Epidermal melanocyte (primary cell): ENCODE measurements at regions not wholly inside any gene's neighbourhood (a gene's known extent, or its start where the extent isn't known, plus 50 kb on each side); places are given as distances from the start of the nearest gene placed in this dataset.

Source experiments
- DNase-seq: peaks from one replicate; pipeline ENCODE4 v3.0.0; 2011; ENCODE audit warnings: low spot score; ENCODE audit not compliant: insufficient read length

- no peak for DNase-seq
Observed at GRCh38 chr3:72345980-72346379, 502.3 kb downstream of the SHQ1 start.

DNA sequence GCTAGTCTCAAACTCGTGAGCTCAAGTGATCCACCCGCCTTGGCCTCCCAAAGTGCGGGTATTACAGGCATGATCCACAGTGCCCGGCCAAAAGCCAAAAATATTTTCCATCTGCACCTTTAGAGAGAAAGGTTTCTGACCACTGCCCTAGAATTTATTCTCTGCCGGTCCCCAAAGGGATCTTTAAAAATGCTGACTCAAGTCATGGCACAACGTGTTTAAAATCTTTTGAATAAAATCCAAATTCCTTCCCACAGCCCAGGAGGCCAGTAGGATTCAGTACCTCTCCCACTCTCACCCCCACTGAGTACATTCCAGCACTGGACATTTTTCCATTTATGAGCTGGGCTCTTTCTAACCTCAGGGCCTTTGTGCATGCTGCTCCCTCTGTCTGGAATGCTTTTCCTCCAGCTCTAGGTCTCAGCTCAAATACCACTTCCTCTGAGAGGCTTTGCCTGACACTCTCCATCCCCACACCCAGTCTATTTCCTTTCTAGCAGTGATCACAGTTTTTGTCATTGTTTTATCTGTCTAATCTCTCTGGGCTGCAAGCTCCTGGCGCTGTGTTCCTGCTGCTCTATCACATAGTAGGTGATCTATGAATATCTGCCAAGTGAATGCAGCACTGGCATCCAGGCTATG is 502.9 kb downstream of the SHQ1 start:
- no peak for DNase-seq

DNA sequence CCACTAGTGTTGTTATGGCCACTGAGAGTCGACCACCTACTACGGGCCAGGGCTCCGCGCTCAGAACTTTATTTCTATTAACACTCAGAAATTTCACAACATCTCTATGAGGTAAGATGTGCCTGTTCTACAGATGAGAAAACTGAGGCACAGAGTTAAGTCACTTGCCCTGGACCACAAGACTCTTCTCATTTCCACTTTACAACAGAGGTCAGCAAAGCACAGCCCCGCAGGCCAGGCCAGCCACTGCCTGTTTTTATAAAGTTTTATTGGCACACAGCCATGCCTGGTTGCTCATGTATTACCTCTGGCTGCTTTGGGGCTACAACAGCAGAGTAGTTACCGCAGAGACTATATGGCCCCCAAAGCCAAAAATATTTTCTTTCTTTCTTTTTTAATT is 503.6 kb downstream of the SHQ1 start:
- DNase-seq = no peak

DNA sequence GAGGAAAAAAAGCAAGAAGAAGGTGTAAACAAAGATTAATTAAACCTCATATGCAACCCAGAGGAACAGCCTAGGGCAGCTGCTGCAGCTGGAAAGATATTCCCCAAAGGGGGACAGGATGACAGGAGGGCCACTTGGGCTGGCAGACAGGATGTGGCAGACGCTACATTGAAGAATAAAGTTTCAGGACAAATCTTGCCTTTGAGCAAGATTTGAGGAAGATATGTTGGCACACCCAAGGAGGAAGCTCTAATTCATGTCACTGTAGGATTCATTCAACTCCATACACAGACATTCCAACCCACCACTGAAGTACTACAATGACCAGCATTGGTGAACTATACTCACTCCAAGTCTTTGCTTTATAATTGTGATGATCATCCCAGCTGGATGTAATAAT is 504.0 kb downstream of the SHQ1 start:
- DNase-seq = no peak

DNA sequence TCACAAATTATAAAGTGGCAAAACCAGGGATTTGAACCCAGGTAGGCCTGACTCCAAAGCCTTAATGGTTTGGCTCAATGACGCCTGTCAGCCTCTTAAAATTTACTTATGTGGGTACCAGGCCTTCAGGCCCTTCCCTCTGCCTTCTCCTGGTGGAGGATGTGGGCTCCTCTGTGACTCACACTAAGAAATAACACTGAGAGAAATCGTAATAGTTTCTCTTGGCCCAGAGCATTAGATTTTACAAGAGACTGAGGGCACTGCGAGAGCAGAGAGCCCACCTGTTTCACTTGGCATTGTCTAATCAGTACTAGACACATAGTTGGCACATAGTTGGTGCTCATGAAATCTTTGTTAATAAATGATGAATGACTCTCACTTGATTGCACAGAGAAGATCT is 505.2 kb downstream of the SHQ1 start:
- DNase-seq = no peak

- no peak for DNase-seq
Observed at GRCh38 chr3:72342450-72342849, 505.8 kb downstream of the SHQ1 start.

DNA sequence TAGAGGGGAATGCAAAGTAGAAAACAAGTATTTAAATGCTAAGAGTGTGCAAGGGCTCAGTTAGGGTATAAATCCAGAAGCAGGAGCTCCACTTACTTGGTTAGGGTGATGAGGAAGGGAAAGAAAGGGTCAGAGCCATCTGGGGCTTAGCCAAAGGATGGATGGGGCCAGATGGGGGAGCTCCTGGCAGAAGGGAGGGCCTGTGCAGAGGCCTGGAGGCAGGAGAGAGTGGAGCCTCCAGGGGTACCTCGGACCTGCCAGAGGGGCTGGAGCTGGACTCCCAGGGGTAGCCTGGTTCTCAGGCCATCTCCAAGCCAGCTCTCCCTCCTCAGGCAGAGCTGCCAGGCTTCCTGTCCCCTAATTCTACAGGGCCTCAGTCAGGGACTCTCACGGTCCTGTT is 506.3 kb downstream of the SHQ1 start:
- no peak for DNase-seq

DNA sequence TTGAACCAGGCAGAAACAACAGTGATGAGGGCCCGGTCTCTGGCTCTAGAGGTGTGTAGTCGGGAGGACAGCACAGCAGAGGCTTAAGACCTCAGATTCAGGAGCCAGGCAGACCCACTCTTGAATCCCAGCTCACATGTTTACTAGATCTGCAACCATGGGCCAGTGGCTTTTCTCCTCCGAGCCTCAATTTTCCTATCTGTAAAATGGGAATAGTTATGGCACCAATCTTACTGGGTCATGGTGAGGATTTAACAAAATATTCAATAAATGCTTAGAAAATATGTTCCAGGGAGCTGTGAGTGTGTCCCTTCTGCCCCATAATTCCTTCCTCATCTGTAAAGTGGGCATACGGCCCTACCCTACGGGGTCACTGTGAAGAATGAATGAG is 506.9 kb downstream of the SHQ1 start:
- no peak for DNase-seq

- DNase-seq = no peak
Observed at GRCh38 chr3:72340476-72341379, 507.5 kb downstream of the SHQ1 start.

DNA sequence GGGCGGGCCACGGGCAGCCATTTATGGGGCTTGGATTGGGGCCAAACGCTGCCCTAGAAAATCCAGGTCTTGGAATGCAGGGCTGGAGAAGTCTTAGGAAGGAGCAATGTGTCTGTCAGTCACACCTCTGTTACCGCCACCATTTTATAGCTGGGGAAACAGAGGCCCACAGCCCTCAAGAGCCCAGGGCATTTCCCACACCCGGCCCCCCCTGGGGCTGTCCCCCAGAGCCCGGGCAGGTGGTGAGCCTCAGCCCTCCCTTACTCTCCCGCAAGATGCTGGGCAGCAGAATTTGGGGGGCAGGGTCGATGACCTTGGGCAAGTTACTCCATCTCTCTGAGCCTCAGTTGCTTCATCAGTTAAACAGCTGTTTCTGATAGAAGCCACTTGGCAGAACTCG is 508.2 kb downstream of the SHQ1 start:
- no peak for DNase-seq

- DNase-seq = no peak
Observed at GRCh38 chr3:72339670-72340030, 508.6 kb downstream of the SHQ1 start.

- no peak for DNase-seq
Observed at GRCh38 chr3:72338942-72339669, 509.1 kb downstream of the SHQ1 start.

- no peak for DNase-seq
Observed at GRCh38 chr3:72338082-72338941, 509.9 kb downstream of the SHQ1 start.

DNA sequence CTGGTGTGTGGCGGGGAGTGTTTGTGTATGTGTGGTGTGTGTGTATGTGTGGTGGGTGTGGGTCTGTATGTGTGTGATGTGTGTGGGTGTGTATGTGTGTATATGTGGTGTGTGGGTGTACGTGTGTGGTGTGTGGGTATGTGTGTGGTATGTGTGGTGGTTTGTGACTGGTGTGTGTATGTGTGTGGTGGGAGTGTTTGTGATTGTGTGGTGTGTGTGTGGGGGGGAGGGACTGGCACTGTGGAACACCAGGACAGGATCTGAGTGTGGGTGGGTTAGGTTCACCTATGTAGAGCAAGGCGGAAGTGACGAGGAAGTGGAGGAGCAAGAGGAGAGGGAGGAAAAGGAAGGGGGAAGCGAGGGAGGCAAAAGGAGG is 510.8 kb downstream of the SHQ1 start:
- DNase-seq = no peak

DNA sequence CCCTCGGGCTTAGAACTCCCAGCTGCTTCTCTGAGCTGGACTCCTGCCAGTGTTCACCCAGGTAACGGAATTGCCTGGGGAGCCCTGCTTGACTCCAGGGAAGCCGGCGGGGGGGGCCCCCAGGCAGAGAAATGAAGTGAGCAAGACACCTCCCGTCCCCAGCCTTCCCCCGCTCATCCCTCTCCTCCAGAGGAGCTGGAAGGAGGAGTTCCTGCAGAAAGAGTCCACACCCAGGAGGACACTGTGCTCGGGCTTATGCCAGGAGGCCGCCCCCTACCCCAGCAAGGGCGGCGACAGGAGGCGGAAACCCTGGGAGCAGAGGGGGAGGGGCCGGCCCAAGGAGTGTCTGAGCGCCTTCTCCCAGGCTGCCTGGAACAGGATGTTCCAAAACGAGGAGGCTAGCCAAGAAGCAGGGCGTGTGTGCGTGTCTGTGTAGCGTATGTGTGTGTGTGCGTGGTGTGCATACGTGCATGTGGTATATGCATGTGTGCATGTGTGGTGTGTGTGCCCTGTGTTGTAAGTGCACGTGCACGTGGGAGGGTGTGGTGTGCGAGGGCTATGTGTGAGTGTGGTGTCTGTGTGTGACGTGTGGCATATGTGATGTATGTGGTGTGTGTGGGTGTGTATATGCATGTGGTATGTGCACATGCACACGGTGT is 511.3 kb downstream of the SHQ1 start:
- DNase-seq = peak; percentile 24

DNA sequence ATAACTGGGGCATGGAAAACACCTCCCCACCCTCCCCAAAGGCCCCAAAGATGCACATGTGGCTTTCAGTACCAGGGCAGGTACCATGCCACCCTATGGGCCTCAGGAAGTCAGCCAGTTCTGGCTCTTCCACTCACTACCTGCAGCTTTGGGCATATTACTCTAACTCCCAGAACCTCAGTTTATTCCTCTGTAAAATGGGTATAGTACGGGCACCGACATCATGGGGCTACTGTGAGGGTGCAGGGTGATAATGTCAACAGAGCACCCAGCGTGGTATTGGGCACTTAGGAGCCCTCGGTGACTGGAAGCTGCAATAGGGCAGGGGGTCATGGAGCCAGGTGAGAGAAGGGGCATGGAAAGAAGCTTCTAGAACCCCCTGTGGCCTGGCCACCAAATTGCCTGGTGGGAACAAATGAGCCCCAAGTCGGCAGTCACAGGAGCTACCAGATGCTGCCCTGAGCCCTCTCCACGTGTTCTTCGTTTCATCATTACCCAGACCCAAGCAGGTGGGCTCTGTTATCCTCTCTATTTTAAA is 512.1 kb downstream of the SHQ1 start:
- DNase-seq = no peak

DNA sequence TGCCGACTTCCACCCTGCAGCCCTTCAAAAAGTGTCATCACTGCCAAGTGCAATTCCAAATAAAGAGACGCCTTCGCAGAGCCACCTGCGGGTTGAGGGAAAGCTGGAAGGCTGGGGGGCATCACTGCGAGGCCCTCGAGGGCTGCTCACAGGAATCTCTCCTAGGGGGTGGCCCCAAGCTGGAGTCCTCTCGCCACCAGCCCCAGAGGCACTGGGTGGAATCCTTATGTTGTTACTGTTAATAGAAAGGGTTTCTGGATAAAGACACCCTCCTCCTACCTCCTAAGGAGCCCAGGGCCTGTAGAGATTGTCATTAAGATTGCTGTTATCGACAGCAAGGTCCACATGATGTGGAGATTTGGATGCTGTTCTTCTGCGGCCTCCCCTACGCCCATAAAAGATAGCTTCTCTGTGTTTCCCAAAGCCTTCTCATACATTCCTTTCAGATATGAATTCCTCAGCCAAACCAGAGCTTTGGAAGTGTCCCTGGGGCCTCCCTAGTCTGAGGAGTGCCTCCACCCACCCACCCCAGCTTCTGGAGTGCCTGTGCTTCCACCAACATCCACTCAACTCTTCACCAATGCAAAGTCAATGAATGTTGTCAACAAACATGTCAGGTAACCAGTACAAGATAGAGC is 512.7 kb downstream of the SHQ1 start:
- DNase-seq = no peak

- DNase-seq = no peak
Observed at GRCh38 chr3:72334681-72335457, 513.4 kb downstream of the SHQ1 start.

- no peak for DNase-seq
Observed at GRCh38 chr3:72332689-72333088, 515.6 kb downstream of the SHQ1 start.
